GM21737 (cell line): ENCODE measurements at regions not wholly inside any gene's neighbourhood (a gene's known extent, or its start where the extent isn't known, plus 50 kb on each side); places are given as distances from the start of the nearest gene placed in this dataset.
"Not testable (repeated sequence)": the region's sequence is repeated elsewhere in the genome, so short reads cannot be mapped to it uniquely, and the experiment has no call there.

Source experiments
- ATAC-seq: cut with Tn5 transposase; IDR thresholded peaks from one replicate; pipeline ENCODE4 v1.9.1; 2021; ENCODE audit warnings: mild to moderate bottlenecking, moderate library complexity; ENCODE audit not compliant: unreplicated experiment

GRCh38 chr6:14765106-14765505 lies 480.8 kb upstream of the JARID2 start:
- ATAC-seq, result no peak

GRCh38 chr6:14765721-14766390 lies 480.0 kb upstream of the JARID2 start:
- no peak for ATAC-seq

DNA sequence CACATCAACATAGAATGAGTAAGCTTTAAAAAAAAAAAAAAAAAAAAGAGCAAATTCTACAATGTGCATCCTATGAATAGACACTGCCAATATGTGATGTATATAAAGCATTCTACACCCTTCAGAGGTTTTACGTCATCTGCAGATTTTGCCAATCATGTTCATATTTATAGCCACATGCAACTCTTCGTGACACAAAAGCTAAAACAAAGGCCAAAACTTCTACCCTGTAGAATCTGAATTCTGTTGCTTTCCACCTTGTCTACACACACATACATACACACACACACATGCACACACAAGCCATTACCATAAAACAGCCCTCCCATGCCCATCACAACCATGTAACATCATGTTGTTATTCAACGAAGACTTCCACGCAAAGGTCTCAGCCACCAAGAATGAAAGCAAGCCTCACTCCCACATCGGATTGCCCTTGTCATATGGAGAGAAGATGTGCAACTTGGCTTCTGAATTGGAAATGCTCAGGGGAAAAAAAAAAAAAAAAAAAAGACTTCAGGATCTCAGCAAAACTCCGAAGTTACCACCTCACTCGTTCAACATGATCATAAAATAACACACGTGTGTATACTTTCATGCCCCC lies 479.4 kb upstream of the JARID2 start:
- ATAC-seq, result no peak

GRCh38 chr6:14767226-14767625 lies 478.6 kb upstream of the JARID2 start:
- ATAC-seq, result no peak

DNA sequence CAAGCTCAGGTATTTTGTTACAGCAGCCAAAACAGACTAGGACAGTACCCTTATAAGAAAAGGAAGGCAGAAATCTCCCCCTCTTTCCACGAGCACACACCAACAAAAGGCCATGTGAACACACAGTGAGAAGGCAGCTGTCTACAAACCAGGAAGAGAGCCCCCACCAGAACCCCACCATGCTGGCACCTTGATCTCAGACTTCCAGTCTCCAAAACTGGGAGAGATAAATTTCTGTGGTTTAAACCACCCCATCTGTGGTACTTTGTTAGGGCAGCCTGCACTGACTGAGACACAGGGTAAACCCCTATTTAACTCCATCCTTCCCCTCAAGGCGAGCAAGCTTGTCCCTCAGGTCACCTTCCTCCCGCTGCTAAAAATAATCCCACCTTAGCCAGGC lies 475.8 kb upstream of the JARID2 start:
- ATAC-seq, result no peak

DNA sequence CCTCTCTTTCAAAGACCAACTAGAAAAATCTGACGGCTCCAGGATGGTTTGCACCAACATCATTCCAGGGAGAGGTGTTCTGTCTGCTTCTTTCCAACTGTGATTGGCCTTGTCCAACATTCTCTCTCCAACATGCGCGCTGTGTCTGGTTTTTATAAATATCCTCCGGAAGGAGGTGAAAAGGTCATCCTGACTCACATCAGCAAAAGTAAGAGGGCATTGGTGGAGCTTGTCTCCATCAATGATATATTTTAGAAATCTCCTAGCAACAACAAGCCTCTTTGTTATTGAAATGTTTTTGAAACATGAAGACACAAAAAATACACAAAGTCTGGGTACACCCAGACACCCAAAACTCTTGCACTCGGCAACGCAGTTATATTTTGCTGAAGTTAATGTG lies 475.3 kb upstream of the JARID2 start:
- no peak for ATAC-seq

GRCh38 chr6:14771016-14771415 lies 474.9 kb upstream of the JARID2 start:
- no peak for ATAC-seq

- ATAC-seq, result no peak
These were observed 473.7 kb upstream of the JARID2 start for GRCh38 chr6:14772188-14772587.

GRCh38 chr6:14775528-14775927 lies 470.3 kb upstream of the JARID2 start:
- ATAC-seq, result no peak

GRCh38 chr6:14776307-14776706 lies 469.6 kb upstream of the JARID2 start:
- ATAC-seq, result no peak

GRCh38 chr6:14781772-14782525 lies 463.9 kb upstream of the JARID2 start:
- no peak for ATAC-seq

DNA sequence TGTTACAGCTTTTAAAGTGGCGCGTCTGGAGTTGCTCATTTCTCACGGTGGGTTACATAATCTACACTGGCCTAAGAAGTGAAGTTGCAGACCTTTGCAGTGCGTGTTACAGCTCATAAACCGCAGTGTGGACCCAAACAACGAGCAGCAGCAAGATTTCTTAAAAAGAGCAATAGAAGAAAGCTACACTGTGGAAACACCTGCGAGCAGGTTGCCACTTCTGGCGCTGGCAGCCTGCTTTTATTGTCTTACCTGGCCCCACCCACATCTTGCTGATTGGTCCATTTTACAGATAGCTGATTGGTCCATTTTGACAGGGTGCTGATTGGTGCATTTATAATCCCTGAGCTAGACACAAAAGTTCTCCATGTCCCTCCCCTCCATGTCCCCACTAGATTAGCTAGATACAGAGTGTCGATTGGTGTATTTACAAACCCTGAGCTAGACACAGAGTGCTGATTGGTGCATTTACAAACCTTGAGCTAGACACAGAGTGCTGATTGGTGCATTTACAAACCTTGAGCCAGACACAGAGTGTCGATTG lies 462.9 kb upstream of the JARID2 start:
- ATAC-seq, result not testable (repeated sequence)

DNA sequence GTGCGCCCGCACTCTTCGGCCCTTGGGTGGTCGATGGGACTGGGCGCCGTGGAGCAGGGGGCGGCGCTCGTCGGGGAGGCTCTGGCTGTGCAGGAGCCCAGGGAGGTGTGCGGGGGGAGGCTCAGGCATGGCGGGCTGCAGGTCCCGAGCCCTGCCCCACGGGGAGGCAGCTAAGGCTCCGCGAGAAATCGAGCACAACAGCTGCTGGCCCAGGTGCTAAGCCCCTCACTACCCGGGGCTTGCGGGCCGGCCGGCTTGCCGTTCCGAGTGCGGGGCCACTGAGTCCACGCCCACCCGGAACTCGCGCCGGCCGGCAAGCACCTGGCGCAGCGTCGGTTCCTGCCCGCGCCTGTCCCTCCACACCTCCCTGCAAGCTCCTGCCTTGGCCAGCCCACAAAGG lies 462.3 kb upstream of the JARID2 start:
- ATAC-seq, result no peak

DNA sequence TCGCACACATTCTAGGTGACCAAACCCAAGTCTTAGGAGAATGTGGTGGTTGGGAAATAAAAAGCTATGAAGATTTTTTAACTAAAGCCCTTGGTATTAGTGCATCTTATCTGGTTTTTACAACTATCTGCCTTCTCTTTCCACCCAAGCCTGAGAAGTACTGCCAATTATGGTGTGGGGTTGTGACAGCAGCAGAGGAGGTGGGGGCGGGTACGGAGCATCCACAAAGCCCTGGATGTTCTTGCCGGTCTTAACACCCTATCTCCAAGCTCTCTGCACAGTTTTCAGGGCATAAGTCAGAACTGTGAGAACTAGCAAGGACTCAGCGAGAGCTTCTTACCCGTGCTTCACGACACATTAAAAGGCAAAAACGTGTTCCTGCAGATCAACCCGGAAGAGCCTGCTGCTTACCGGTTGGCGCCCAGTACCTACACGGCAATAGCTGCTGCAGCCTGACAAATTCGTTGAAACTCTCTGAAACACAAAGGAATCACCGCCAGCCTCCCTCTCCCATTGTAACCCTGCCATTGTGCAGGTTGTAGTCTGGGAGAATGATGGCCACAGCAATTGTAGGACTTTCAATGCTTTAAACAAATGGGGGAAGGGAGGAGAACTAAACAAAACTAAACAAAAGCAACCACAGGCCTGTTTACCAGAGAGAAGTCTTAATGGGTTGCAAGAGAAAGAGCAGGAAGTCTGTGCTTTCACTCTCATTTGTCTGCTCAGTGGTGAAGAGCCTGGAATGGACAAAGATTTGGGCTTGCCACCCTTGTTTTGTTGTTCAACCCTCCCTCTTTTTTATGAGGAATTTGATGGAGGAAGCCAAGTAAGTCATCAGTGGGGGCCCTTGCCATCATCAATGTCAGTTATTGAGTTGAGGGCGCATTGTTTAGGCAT lies 461.0 kb upstream of the JARID2 start:
- no peak for ATAC-seq

DNA sequence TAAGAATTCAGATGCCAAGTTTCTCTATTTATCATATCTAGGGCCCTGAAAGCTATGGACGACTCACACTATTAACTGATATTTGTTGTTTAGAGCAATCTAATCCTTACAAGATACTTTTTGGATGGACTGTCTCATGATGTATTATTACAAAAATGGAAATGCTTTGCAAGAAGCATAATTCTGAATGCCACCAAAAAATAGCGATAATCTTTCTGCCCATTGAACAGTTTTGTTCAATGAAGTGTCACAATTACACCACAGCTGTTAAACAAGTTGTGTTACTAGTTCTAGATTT lies 460.4 kb upstream of the JARID2 start:
- no peak for ATAC-seq

DNA sequence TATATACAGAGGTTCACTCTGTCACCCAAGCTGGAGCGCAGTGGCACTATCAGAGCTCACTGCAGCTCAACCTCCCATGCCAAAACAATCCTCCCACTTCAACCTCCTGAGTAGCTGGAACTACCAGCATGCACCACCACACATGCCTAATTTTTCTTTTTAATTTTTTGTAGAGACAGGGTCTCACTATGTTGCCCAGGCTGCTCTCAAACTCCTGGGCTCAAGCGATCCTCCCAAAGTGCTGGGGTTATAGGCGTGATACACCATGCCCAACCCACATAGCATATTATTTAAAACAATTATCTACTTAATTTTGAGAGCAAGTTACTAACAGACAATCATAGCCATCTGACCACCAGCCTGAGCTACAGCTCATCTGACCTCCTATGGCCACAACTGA lies 459.9 kb upstream of the JARID2 start:
- ATAC-seq, result no peak

DNA sequence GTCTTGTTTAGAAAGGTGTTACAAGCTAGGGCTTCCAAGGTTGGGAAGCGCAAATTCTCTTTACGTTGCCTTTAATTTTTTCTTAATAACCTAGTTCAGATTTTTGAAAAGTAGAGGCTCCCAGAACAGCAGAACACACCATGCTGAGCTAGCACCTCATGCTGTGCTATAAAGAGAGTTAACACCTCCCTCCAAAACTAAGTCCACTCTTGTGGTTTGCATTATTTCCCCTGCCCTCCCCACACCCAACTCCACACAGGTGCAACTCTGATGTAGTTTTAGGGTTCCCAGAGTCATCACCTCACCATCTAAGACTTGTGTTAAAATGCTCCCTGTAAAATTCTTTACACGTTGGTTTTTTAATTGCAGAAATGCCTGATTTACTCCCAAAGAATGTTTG lies 459.4 kb upstream of the JARID2 start:
- no peak for ATAC-seq

DNA sequence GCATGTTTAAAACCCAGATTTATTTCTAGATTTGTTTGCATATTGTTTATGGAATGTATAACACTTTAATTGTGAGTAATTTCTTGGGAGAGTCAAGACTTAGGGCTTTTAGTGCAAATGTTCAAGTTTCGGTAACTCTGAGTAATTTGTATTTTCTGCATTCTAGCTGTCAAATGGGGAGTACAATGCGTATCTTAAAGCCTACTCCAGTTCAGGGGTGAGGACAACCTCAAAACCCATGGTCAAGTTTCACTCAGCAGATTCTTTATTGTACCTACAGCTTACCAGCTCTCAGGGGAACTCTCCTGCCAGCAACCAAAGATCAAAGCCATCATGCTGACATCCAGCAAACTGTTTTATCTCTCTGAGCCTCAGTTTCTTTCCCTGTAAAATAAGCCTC lies 458.6 kb upstream of the JARID2 start:
- ATAC-seq, result no peak

GRCh38 chr6:14787677-14788076 lies 458.2 kb upstream of the JARID2 start:
- no peak for ATAC-seq

DNA sequence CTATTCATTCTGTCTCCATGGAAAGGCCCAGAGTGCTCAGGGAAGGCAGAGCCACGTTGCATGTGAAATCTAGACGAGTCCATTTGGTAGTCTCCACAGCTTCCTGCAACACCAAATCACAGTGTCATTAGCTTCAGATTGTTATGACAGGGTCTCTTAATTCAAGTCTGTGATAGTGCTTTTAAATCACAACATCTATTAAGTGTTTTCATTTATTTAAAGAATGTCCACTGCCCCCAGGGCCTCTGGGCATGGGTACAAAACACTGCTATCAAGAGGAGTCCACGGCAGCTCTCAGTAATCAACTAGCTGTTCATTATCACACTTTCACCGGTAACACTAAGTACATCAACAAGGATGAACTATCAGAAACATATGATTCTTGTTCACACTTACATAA lies 455.9 kb upstream of the JARID2 start:
- no peak for ATAC-seq

- ATAC-seq, result no peak
These were observed 454.9 kb upstream of the JARID2 start for GRCh38 chr6:14790976-14791375.
